ENCODE measurements at regions not wholly inside any gene's neighbourhood (a gene's known extent, or its start where the extent isn't known, plus 50 kb on each side); places are given as distances from the start of the nearest gene placed in this dataset.

- H3K27ac ChIP-seq (replicated peaks): no peak overlapping the region
- TF ChIP-seq GABPA (IDR thresholded peaks at IDR 0.05; ENCODE audit: low read depth) (no peak), SPI1 (IDR thresholded peaks at IDR 0.05; ENCODE audit: borderline replicate concordance, low read depth) (no peak), POLR2AphosphoS5 (IDR thresholded peaks at IDR 0.05; ENCODE audit: low read depth) (no peak), CTCF (IDR thresholded peaks at IDR 0.05; ENCODE audit: insufficient read depth, low read length) (no peak)
- TF ChIP-seq, protein P1, sequence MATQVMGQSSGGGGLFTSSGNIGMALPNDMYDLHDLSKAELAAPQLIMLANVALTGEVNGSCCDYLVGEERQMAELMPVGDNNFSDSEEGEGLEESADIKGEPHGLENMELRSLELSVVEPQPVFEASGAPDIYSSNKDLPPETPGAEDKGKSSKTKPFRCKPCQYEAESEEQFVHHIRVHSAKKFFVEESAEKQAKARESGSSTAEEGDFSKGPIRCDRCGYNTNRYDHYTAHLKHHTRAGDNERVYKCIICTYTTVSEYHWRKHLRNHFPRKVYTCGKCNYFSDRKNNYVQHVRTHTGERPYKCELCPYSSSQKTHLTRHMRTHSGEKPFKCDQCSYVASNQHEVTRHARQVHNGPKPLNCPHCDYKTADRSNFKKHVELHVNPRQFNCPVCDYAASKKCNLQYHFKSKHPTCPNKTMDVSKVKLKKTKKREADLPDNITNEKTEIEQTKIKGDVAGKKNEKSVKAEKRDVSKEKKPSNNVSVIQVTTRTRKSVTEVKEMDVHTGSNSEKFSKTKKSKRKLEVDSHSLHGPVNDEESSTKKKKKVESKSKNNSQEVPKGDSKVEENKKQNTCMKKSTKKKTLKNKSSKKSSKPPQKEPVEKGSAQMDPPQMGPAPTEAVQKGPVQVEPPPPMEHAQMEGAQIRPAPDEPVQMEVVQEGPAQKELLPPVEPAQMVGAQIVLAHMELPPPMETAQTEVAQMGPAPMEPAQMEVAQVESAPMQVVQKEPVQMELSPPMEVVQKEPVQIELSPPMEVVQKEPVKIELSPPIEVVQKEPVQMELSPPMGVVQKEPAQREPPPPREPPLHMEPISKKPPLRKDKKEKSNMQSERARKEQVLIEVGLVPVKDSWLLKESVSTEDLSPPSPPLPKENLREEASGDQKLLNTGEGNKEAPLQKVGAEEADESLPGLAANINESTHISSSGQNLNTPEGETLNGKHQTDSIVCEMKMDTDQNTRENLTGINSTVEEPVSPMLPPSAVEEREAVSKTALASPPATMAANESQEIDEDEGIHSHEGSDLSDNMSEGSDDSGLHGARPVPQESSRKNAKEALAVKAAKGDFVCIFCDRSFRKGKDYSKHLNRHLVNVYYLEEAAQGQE (IDR thresholded peaks at IDR 0.05; ENCODE audit: insufficient replicate concordance, low read depth): no peak
- DNase-seq (ENCODE audit: low read depth in 1 of 2, low spot score in 1 of 2): no peak
- H3K4me3 ChIP-seq (replicated peaks; ENCODE audit: insufficient read depth, low read length): no peak overlapping the region
- no peaks in the 10 kb centered on the region for H3K27me3 ChIP-seq (ENCODE audit: insufficient read depth, poor library complexity, severe bottlenecking)
Measured at GRCh38 chr14:22505697-22506377, 83.2 kb downstream of the DAD1 start.

DNA sequence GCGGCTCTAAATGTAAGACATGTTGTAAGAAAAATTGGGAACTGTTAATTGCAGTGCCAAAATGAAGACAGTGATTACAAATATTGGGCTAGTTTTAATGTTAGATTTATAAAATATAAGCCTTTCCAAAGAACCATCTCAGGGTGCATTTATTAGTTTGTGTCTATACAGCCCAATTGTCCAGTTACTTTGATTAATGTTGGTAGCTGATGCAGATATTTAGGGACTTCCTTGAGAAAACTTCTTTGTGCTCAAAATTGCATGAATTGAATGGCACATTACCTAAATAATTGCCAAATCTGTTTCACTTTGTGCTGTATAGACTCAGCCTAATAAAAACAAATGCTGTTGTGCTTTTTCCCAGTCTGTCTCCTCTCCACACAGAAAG is 83.7 kb downstream of the DAD1 start:
- no peaks in the 10 kb centered on the region for H3K27me3 ChIP-seq (ENCODE audit: insufficient read depth, poor library complexity, severe bottlenecking)
- no peak overlapping the region for H3K4me3 ChIP-seq (replicated peaks; ENCODE audit: insufficient read depth, low read length)
- TF ChIP-seq, protein P1 (IDR thresholded peaks at IDR 0.05; ENCODE audit: insufficient replicate concordance, low read depth): no peak
- TF ChIP-seq GABPA (IDR thresholded peaks at IDR 0.05; ENCODE audit: low read depth) (no peak), CTCF (IDR thresholded peaks at IDR 0.05; ENCODE audit: insufficient read depth, low read length) (no peak), SPI1 (IDR thresholded peaks at IDR 0.05; ENCODE audit: borderline replicate concordance, low read depth) (no peak), POLR2AphosphoS5 (IDR thresholded peaks at IDR 0.05; ENCODE audit: low read depth) (no peak)
- H3K27ac ChIP-seq (replicated peaks): no peak overlapping the region
- DNase-seq (ENCODE audit: low read depth in 1 of 2, low spot score in 1 of 2): no peak

- H3K27me3 ChIP-seq (ENCODE audit: insufficient read depth, poor library complexity, severe bottlenecking): no peaks in the 10 kb centered on the region
- TF ChIP-seq, protein P1 (IDR thresholded peaks at IDR 0.05; ENCODE audit: insufficient replicate concordance, low read depth): no peak
- TF ChIP-seq CTCF (IDR thresholded peaks at IDR 0.05; ENCODE audit: insufficient read depth, low read length): no peak
- TF ChIP-seq SPI1 (IDR thresholded peaks at IDR 0.05; ENCODE audit: borderline replicate concordance, low read depth): no peak
- no peak for TF ChIP-seq POLR2AphosphoS5 (IDR thresholded peaks at IDR 0.05; ENCODE audit: low read depth)
- TF ChIP-seq GABPA (IDR thresholded peaks at IDR 0.05; ENCODE audit: low read depth): no peak
- DNase-seq (ENCODE audit: low read depth in 1 of 2, low spot score in 1 of 2): no peak
- no peak overlapping the region for H3K4me3 ChIP-seq (replicated peaks; ENCODE audit: insufficient read depth, low read length)
- no peak overlapping the region for H3K27ac ChIP-seq (replicated peaks)
Measured at GRCh38 chr14:22502551-22502950, 86.5 kb downstream of the DAD1 start.
